GM12878 (cell line): ENCODE measurements at regions not wholly inside any gene's neighbourhood (a gene's known extent, or its start where the extent isn't known, plus 50 kb on each side); places are given as distances from the start of the nearest gene placed in this dataset.

Source experiments
- HDAC2 ChIP-seq: fragments of 200-600 bp; sonication (generic); IDR thresholded peaks from 2 replicates; pipeline ENCODE4 v1.6.1; 2017
- HDGF ChIP-seq: fragments of 450-650 bp; IDR thresholded peaks from 2 replicates; pipeline ENCODE4 v1.6.1; 2016; ENCODE audit warnings: antibody characterized with exemption
- KAT2A ChIP-seq: conservative IDR thresholded peaks from 2 replicates; pipeline ENCODE4 v1.6.1; 2011; ENCODE audit warnings: low read depth, low read length; ENCODE audit not compliant: control insufficient read depth
- POU2F2 ChIP-seq: IDR thresholded peaks from 3 replicates; pipeline ENCODE4 v1.6.1; 2011; ENCODE audit warnings: low read depth, mild to moderate bottlenecking, low read length, borderline replicate concordance
- TCF12 ChIP-seq: IDR thresholded peaks from 2 replicates; pipeline ENCODE4 v1.6.1; 2011; ENCODE audit warnings: low read depth, mild to moderate bottlenecking, low read length
- TF ChIP-seq, protein P1 (sequence below): IDR thresholded peaks from 2 replicates; pipeline ENCODE4 v1.6.1; 2012; ENCODE audit warnings: low read depth, low read length, improper control_type of control experiment
- TF ChIP-seq, protein P2 (sequence below), 3 experiments: IDR thresholded peaks in 2 of 3; conservative IDR thresholded peaks in 1 of 3; 2 replicates each; pipeline ENCODE4 v1.5.1; 2011; ENCODE audit warnings: low read depth in 3 of 3, low read length in 3 of 3, mild to moderate bottlenecking in 3 of 3, control low read depth in 2 of 3, moderate library complexity in 2 of 3, inconsistent platforms in 1 of 3, mixed read lengths in 1 of 3; ENCODE audit not compliant: control insufficient read depth in 2 of 3, insufficient read depth in 1 of 3; ENCODE audit errors: extremely low read depth in 1 of 3
- TF ChIP-seq, protein P3 (sequence below): IDR thresholded peaks from 2 replicates; pipeline ENCODE4 v1.6.1; 2012; ENCODE audit warnings: low read depth, low read length, improper control_type of control experiment

DNA sequence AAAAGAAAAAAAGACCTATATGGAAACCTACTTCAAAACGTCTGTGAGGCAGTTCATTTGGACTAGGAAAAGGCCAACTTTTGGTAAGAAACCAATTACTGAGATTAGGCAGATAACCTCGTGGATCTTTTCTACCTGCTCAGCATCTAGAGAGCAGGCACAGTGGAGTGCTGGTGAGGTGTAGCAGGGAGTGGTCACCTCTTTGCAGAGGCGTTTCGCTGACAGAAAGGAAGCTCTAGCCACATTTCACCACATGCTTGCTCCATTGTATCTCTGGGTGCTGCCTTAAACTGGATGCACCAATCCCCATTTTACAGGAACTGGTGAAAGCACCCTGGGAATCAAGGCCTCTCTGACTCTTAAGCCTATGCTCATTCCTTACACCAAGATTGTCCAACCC is 360.5 kb downstream of the LIG4 start:
- no peak for TF ChIP-seq HDGF
- TF ChIP-seq, protein P1, sequence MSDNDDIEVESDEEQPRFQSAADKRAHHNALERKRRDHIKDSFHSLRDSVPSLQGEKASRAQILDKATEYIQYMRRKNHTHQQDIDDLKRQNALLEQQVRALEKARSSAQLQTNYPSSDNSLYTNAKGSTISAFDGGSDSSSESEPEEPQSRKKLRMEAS = no peak
- TF ChIP-seq, protein P2, sequence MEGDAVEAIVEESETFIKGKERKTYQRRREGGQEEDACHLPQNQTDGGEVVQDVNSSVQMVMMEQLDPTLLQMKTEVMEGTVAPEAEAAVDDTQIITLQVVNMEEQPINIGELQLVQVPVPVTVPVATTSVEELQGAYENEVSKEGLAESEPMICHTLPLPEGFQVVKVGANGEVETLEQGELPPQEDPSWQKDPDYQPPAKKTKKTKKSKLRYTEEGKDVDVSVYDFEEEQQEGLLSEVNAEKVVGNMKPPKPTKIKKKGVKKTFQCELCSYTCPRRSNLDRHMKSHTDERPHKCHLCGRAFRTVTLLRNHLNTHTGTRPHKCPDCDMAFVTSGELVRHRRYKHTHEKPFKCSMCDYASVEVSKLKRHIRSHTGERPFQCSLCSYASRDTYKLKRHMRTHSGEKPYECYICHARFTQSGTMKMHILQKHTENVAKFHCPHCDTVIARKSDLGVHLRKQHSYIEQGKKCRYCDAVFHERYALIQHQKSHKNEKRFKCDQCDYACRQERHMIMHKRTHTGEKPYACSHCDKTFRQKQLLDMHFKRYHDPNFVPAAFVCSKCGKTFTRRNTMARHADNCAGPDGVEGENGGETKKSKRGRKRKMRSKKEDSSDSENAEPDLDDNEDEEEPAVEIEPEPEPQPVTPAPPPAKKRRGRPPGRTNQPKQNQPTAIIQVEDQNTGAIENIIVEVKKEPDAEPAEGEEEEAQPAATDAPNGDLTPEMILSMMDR (IDR thresholded peaks at IDR 0.05 in 2 of 3, conservative IDR thresholded peaks at IDR 0.05 in 1 of 3; ENCODE audit: control insufficient read depth in 2 of 3, extremely low read depth in 1 of 3, insufficient read depth in 1 of 3, low read depth in 3 of 3, low read length in 3 of 3) = no peak
- TF ChIP-seq KAT2A = no peak
- no peak for TF ChIP-seq POU2F2
- no peak for TF ChIP-seq HDAC2
- TF ChIP-seq, protein P3, sequence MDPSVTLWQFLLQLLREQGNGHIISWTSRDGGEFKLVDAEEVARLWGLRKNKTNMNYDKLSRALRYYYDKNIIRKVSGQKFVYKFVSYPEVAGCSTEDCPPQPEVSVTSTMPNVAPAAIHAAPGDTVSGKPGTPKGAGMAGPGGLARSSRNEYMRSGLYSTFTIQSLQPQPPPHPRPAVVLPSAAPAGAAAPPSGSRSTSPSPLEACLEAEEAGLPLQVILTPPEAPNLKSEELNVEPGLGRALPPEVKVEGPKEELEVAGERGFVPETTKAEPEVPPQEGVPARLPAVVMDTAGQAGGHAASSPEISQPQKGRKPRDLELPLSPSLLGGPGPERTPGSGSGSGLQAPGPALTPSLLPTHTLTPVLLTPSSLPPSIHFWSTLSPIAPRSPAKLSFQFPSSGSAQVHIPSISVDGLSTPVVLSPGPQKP = no peak
- TF ChIP-seq TCF12 = no peak
